ENCODE measurements at regions not wholly inside any gene's neighbourhood (a gene's known extent, or its start where the extent isn't known, plus 50 kb on each side); places are given as distances from the start of the nearest gene placed in this dataset.

- no peaks in the 10 kb centered on the region for H3K79me1 ChIP-seq (ENCODE audit: insufficient read depth, low read depth, low read length, poor library complexity, severe bottlenecking)
- no peak overlapping the region for H3K9ac ChIP-seq (ENCODE audit: extremely low read depth, insufficient read length, low read length)
- H3K27ac ChIP-seq (ENCODE audit: insufficient read length, low read depth, low read length): no peak overlapping the region
- H3K9me3 Mint-ChIP-seq: no peaks in the 10 kb centered on the region; a peak in 1 of 5 replicates
- no peak overlapping the region for H3K4me3 Mint-ChIP-seq
- H3K27ac Mint-ChIP-seq: no peak overlapping the region
- H3K4me1 Mint-ChIP-seq: peaks cover 0 to 5% of the 10 kb centered on the region in 2 experiments; a peak in 1 of 4 replicates
- H3T11ph ChIP-seq (ENCODE audit: low read length): no peak overlapping the region
- H3K18ac ChIP-seq (ENCODE audit: insufficient read length, low read depth, low read length): no peak overlapping the region
- no peak overlapping the region for H2BK120ac ChIP-seq (ENCODE audit: low read depth, low read length, poor library complexity, severe bottlenecking)
- no peaks in the 10 kb centered on the region for H3K27me3 ChIP-seq (ENCODE audit: insufficient read depth, low read length)
- H3K27me3 Mint-ChIP-seq (ENCODE audit: low read depth): no peaks in the 10 kb centered on the region
- no peaks in the 10 kb centered on the region for H3K36me3 Mint-ChIP-seq (ENCODE audit: insufficient read depth in 1 of 3, low read depth in 3 of 3)
- H2BK20ac ChIP-seq (ENCODE audit: low read depth, low read length, poor library complexity, severe bottlenecking): no peak overlapping the region
- H3K4ac ChIP-seq (ENCODE audit: low read depth, low read length): no peak overlapping the region
- no peaks in the 10 kb centered on the region for H3K79me2 ChIP-seq (ENCODE audit: insufficient read depth, low read length)
- no peak overlapping the region for H4K91ac ChIP-seq (ENCODE audit: insufficient read length, low read depth, low read length)
- H3K9me3 ChIP-seq (ENCODE audit: control insufficient read depth, low read depth, low read length): no peaks in the 10 kb centered on the region
- no peaks in the 10 kb centered on the region for H3K23me2 ChIP-seq (ENCODE audit: insufficient read length, low read depth, low read length, poor library complexity, severe bottlenecking)
- H3K4me1 ChIP-seq (ENCODE audit: insufficient read depth, low read length): no peaks in the 10 kb centered on the region
- H2BK5ac ChIP-seq (ENCODE audit: insufficient read length, low read length): no peak overlapping the region
- no peak overlapping the region for H4K8ac ChIP-seq (replicated peaks; ENCODE audit: insufficient read length, low read depth, low read length)
- DNase-seq: no peak
- H3K14ac ChIP-seq (ENCODE audit: insufficient read depth, low read length): no peak overlapping the region
- H3K4me2 ChIP-seq (ENCODE audit: insufficient read depth, insufficient read length, low read length): no peak overlapping the region
- no peak for TF ChIP-seq CTCF (conservative IDR thresholded peaks at IDR 0.05)
- no peak overlapping the region for H3K23ac ChIP-seq (ENCODE audit: insufficient read length, low read depth, low read length)
- no peak overlapping the region for H2AFZ ChIP-seq (ENCODE audit: low read length)
- H4K5ac ChIP-seq (ENCODE audit: insufficient read length, low read depth, low read length): no peak overlapping the region
- H2BK15ac ChIP-seq (ENCODE audit: low read depth, low read length): no peak overlapping the region
- no peak overlapping the region for H3K56ac ChIP-seq (ENCODE audit: insufficient read length, low read depth, low read length)
- H4K20me1 ChIP-seq (ENCODE audit: control insufficient read depth, insufficient read depth, insufficient read length): no peaks in the 10 kb centered on the region
- H2AK5ac ChIP-seq (ENCODE audit: insufficient read length, low read length): no peak overlapping the region
- no peak overlapping the region for H2BK12ac ChIP-seq (ENCODE audit: insufficient read length, low read depth, low read length)
Measured at GRCh38 chr2:220991972-220992371, 580.1 kb downstream of the EPHA4 start.
